SK-N-SH treated with all-trans-retinoic acid at 6 μM for 48 hours (cell line): ENCODE measurements at regions not wholly inside any gene's neighbourhood (a gene's known extent, or its start where the extent isn't known, plus 50 kb on each side); places are given as distances from the start of the nearest gene placed in this dataset.

Source experiments
- ARNTL ChIP-seq: fragments of 450-650 bp; formaldehyde crosslinking; IDR thresholded peaks from 2 replicates; pipeline ENCODE4 v1.5.0; 2020; ENCODE audit warnings: low read depth, mild to moderate bottlenecking, moderate library complexity, borderline replicate concordance
- POU6F1 ChIP-seq: fragments of 250-450 bp; sonication (Bioruptor Pico); IDR thresholded peaks from 2 replicates; pipeline ENCODE4 v1.8.0; 2021; ENCODE audit warnings: low read depth, mild to moderate bottlenecking, moderate library complexity, borderline replicate concordance
- RARB ChIP-seq: fragments of 250-450 bp; sonication (Bioruptor Pico); IDR thresholded peaks from 2 replicates; pipeline ENCODE4 v1.8.0; 2021; ENCODE audit warnings: mild to moderate bottlenecking, moderate library complexity
- SNAI2 ChIP-seq: fragments of 250-450 bp; sonication (Bioruptor Pico); IDR thresholded peaks from 2 replicates; pipeline ENCODE4 v1.5.0; 2020; ENCODE audit warnings: mild to moderate bottlenecking, moderate library complexity
- TSHZ2 ChIP-seq: fragments of 250-450 bp; sonication (Bioruptor Pico); IDR thresholded peaks from 2 replicates; pipeline ENCODE4 v1.5.0; 2020; ENCODE audit warnings: mild to moderate bottlenecking, moderate library complexity
- TF ChIP-seq, protein P1 (sequence below): fragments of 250-450 bp; sonication (Bioruptor Pico); IDR thresholded peaks from 2 replicates; pipeline ENCODE4 v1.5.1; 2021; ENCODE audit warnings: mild to moderate bottlenecking, moderate library complexity

- TF ChIP-seq SNAI2 (CRISPR knock-in tag) (no peak), TSHZ2 (CRISPR knock-in tag) (no peak), POU6F1 (CRISPR knock-in tag) (no peak), ARNTL (no peak), RARB (CRISPR knock-in tag) (no peak)
- TF ChIP-seq, protein P1, sequence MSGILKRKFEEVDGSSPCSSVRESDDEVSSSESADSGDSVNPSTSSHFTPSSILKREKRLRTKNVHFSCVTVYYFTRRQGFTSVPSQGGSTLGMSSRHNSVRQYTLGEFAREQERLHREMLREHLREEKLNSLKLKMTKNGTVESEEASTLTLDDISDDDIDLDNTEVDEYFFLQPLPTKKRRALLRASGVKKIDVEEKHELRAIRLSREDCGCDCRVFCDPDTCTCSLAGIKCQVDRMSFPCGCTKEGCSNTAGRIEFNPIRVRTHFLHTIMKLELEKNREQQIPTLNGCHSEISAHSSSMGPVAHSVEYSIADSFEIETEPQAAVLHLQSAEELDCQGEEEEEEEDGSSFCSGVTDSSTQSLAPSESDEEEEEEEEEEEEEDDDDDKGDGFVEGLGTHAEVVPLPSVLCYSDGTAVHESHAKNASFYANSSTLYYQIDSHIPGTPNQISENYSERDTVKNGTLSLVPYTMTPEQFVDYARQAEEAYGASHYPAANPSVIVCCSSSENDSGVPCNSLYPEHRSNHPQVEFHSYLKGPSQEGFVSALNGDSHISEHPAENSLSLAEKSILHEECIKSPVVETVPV (CRISPR knock-in tag): no peak
Measured at GRCh38 chr13:94811753-94812152, 99.4 kb upstream of the SOX21 start.
